Hepatocyte (in vitro differentiated cells): ENCODE measurements at regions not wholly inside any gene's neighbourhood (a gene's known extent, or its start where the extent isn't known, plus 50 kb on each side); places are given as distances from the start of the nearest gene placed in this dataset.

Experiments
- DNase-seq: peaks from one replicate; pipeline ENCODE4 v3.0.0-alpha.2; 2016; ENCODE audit warnings: low spot score
- H2AFZ ChIP-seq: fragments of 200-600 bp; sonication (generic); 2 replicates; pipeline ENCODE4 v1.6.0; 2016; ENCODE audit warnings: antibody characterized with exemption, mild to moderate bottlenecking
- H3K27ac ChIP-seq: fragments of 200-600 bp; sonication (generic); 2 replicates; pipeline ENCODE4 v1.5.1; 2016; ENCODE audit warnings: mild to moderate bottlenecking
- H3K27me3 ChIP-seq: fragments of 200-600 bp; sonication (generic); 2 replicates; pipeline ENCODE4 v1.6.1; 2016
- H3K36me3 ChIP-seq: fragments of 200-600 bp; sonication (generic); replicated peaks from 2 replicates; pipeline ENCODE4 v1.5.1; 2016; ENCODE audit warnings: low read depth; ENCODE audit not compliant: insufficient read depth
- H3K4me1 ChIP-seq: fragments of 200-600 bp; sonication (generic); 2 replicates; pipeline ENCODE4 v1.5.1; 2016; ENCODE audit warnings: mild to moderate bottlenecking, moderate library complexity; ENCODE audit not compliant: insufficient read depth
- H3K4me2 ChIP-seq: fragments of 200-600 bp; sonication (generic); 2 replicates; pipeline ENCODE4 v1.6.0; 2016
- H3K4me3 ChIP-seq: fragments of 200-600 bp; sonication (generic); 2 replicates; pipeline ENCODE4 v1.5.1; 2016; ENCODE audit warnings: mild to moderate bottlenecking
- H3K79me2 ChIP-seq: fragments of 200-600 bp; sonication (generic); 2 replicates; pipeline ENCODE4 v1.6.0; 2017; ENCODE audit warnings: mild to moderate bottlenecking
- H3K9me2 ChIP-seq: fragments of 200-600 bp; sonication (generic); replicated peaks from 2 replicates; pipeline ENCODE4 v1.6.0; 2017; ENCODE audit warnings: mild to moderate bottlenecking; ENCODE audit not compliant: insufficient read depth
- H3K9me3 ChIP-seq: fragments of 200-600 bp; sonication (generic); 2 replicates; pipeline ENCODE4 v1.5.1; 2016; ENCODE audit warnings: low read depth, mild to moderate bottlenecking
- H4K20me1 ChIP-seq: fragments of 200-600 bp; sonication (generic); 2 replicates; pipeline ENCODE4 v1.6.0; 2016; ENCODE audit warnings: mild to moderate bottlenecking; ENCODE audit not compliant: insufficient read depth, poor library complexity, severe bottlenecking
- CTCF ChIP-seq: fragments of 200-600 bp; sonication (generic); IDR thresholded peaks from 2 replicates; pipeline ENCODE4 v1.5.1; 2016; ENCODE audit warnings: antibody characterized with exemption, mild to moderate bottlenecking; ENCODE audit not compliant: poor library complexity
- EZH2 ChIP-seq: fragments of 200-600 bp; sonication (generic); IDR thresholded peaks from 2 replicates; pipeline ENCODE4 v1.6.1; 2016; ENCODE audit warnings: antibody characterized with exemption, mild to moderate bottlenecking, borderline replicate concordance
- EZH2phosphoT487 ChIP-seq: fragments of 200-600 bp; sonication (generic); IDR thresholded peaks from one replicate; pipeline ENCODE4 v1.6.1; 2018; ENCODE audit warnings: antibody characterized with exemption, mild to moderate bottlenecking, low read depth, moderate library complexity; ENCODE audit not compliant: unreplicated experiment, severe bottlenecking
- WGBS: methylation state at CpG from one replicate; pipeline ENCODE4 v1.1.6; 2016; ENCODE audit warnings: low lambda C conversion rate; ENCODE audit errors: missing lambda C conversion rate; 5-methylcytosine and 5-hydroxymethylcytosine counted together

- Histone ChIP-seq H3K4me1 (no peaks in the 10 kb centered on the region), H3K9me3 (no peaks in the 10 kb centered on the region), H3K9me2 (no peaks in the 10 kb centered on the region), H3K36me3 (no peaks in the 10 kb centered on the region), H3K79me2 (no peaks in the 10 kb centered on the region), H4K20me1 (no peaks in the 10 kb centered on the region), H3K4me3 (no peak overlapping the region), H2AFZ (no peak overlapping the region), H3K27me3 (peaks cover 60% of the 10 kb centered on the region), H3K27ac (no peak overlapping the region), H3K4me2 (no peak overlapping the region)
- DNase-seq = no peak
- TF ChIP-seq EZH2phosphoT487 (no peak), EZH2 (no peak), CTCF (no peak)
- WGBS = 87% methylated on average over 6 of the region's 6 CpGs
Observed at GRCh38 chr22:26957897-26958296, 300.5 kb downstream of the MIAT start.

- 79% methylated on average over 1 of the region's 1 CpG for WGBS
- Histone ChIP-seq H2AFZ (no peak overlapping the region), H3K4me2 (no peak overlapping the region), H3K36me3 (no peaks in the 10 kb centered on the region), H3K27me3 (peaks cover 55% of the 10 kb centered on the region), H3K4me1 (no peaks in the 10 kb centered on the region), H3K27ac (no peak overlapping the region), H3K4me3 (no peak overlapping the region), H3K9me3 (no peaks in the 10 kb centered on the region), H4K20me1 (no peaks in the 10 kb centered on the region), H3K9me2 (no peaks in the 10 kb centered on the region), H3K79me2 (no peaks in the 10 kb centered on the region)
- TF ChIP-seq CTCF (no peak), EZH2phosphoT487 (no peak), EZH2 (no peak)
- no peak for DNase-seq
Observed at GRCh38 chr22:26958378-26958777, 301.0 kb downstream of the MIAT start.

GRCh38 chr22:26964642-26965041 is 307.3 kb downstream of the MIAT start:
- H4K20me1 ChIP-seq = no peaks in the 10 kb centered on the region
- H3K4me3 ChIP-seq = no peak overlapping the region
- no peak overlapping the region for H3K27ac ChIP-seq
- H3K9me2 ChIP-seq = no peaks in the 10 kb centered on the region
- peaks cover 16% of the 10 kb centered on the region for H3K27me3 ChIP-seq
- no peaks in the 10 kb centered on the region for H3K79me2 ChIP-seq
- no peaks in the 10 kb centered on the region for H3K36me3 ChIP-seq
- H2AFZ ChIP-seq = no peak overlapping the region
- no peak overlapping the region for H3K4me2 ChIP-seq
- no peaks in the 10 kb centered on the region for H3K4me1 ChIP-seq
- no peaks in the 10 kb centered on the region for H3K9me3 ChIP-seq
- DNase-seq = no peak
- WGBS = 86% methylated on average over 1 of the region's 1 CpG
- no peak for TF ChIP-seq EZH2phosphoT487
- no peak for TF ChIP-seq CTCF
- TF ChIP-seq EZH2 = no peak

- Histone ChIP-seq H2AFZ (no peak overlapping the region), H3K27ac (no peak overlapping the region), H3K4me2 (no peak overlapping the region), H3K79me2 (no peaks in the 10 kb centered on the region), H3K4me1 (no peaks in the 10 kb centered on the region), H3K36me3 (no peaks in the 10 kb centered on the region), H3K4me3 (no peak overlapping the region), H3K9me3 (no peaks in the 10 kb centered on the region), H3K9me2 (no peaks in the 10 kb centered on the region), H4K20me1 (no peaks in the 10 kb centered on the region), H3K27me3 (peaks cover 12% of the 10 kb centered on the region)
- 94% methylated on average over 2 of the region's 2 CpGs for WGBS
- DNase-seq = no peak
- TF ChIP-seq EZH2phosphoT487 (no peak), EZH2 (no peak), CTCF (no peak)
Observed at GRCh38 chr22:26967282-26967681, 309.9 kb downstream of the MIAT start.
